SH-SY5Y (cell line): ENCODE measurements at regions not wholly inside any gene's neighbourhood (a gene's known extent, or its start where the extent isn't known, plus 50 kb on each side); places are given as distances from the start of the nearest gene placed in this dataset.

Source experiments
- GATA2 ChIP-seq: IDR thresholded peaks from 2 replicates; pipeline ENCODE4 v1.6.1; 2011; ENCODE audit warnings: mild to moderate bottlenecking, low read depth, low read length
- GATA3 ChIP-seq: IDR thresholded peaks from 2 replicates; pipeline ENCODE4 v1.6.1; 2011; ENCODE audit warnings: low read depth, mild to moderate bottlenecking, low read length, moderate library complexity

GRCh38 chr7:130917669-130918128, 183.7 kb upstream of the KLF14 start:
- no peak for TF ChIP-seq GATA2
- no peak for TF ChIP-seq GATA3
